ENCODE measurements at regions not wholly inside any gene's neighbourhood (a gene's known extent, or its start where the extent isn't known, plus 50 kb on each side); places are given as distances from the start of the nearest gene placed in this dataset.

- H3K4me3 ChIP-seq (replicated peaks; ENCODE audit: low read depth, low read length): no peak overlapping the region
- TF ChIP-seq CTCF (IDR thresholded peaks at IDR 0.05; ENCODE audit: low read length, missing control alignments): no peak
- DNase-seq (ENCODE audit: low read depth): no peak
Observed at GRCh38 chr3:71893702-71894479, 108.9 kb upstream of the PROK2 start.

GRCh38 chr3:71893122-71893521 is 108.2 kb upstream of the PROK2 start:
- no peak for TF ChIP-seq CTCF (IDR thresholded peaks at IDR 0.05; ENCODE audit: low read length, missing control alignments)
- DNase-seq (ENCODE audit: low read depth): no peak
- H3K4me3 ChIP-seq (replicated peaks; ENCODE audit: low read depth, low read length): no peak overlapping the region

GRCh38 chr3:71891483-71891882 is 106.5 kb upstream of the PROK2 start:
- no peak for DNase-seq (ENCODE audit: low read depth)
- TF ChIP-seq CTCF (IDR thresholded peaks at IDR 0.05; ENCODE audit: low read length, missing control alignments): no peak
- no peak overlapping the region for H3K4me3 ChIP-seq (replicated peaks; ENCODE audit: low read depth, low read length)

- H3K4me3 ChIP-seq (replicated peaks; ENCODE audit: low read depth, low read length): no peak overlapping the region
- DNase-seq (ENCODE audit: low read depth): no peak
- TF ChIP-seq CTCF (IDR thresholded peaks at IDR 0.05; ENCODE audit: low read length, missing control alignments): no peak
Observed at GRCh38 chr3:71890356-71890931, 105.5 kb upstream of the PROK2 start.

GRCh38 chr3:71887256-71887655 is 102.3 kb upstream of the PROK2 start:
- no peak for TF ChIP-seq CTCF (IDR thresholded peaks at IDR 0.05; ENCODE audit: low read length, missing control alignments)
- DNase-seq (ENCODE audit: low read depth): no peak

GRCh38 chr3:71885006-71885405 is 100.1 kb upstream of the PROK2 start:
- TF ChIP-seq CTCF (IDR thresholded peaks at IDR 0.05; ENCODE audit: low read length, missing control alignments): no peak
- H3K4me3 ChIP-seq (replicated peaks; ENCODE audit: low read depth, low read length): no peak overlapping the region
- no peak for DNase-seq (ENCODE audit: low read depth)

More at GRCh38 chr3:71887256-71887655, 102.3 kb upstream of the PROK2 start:
- H3K4me3 ChIP-seq (replicated peaks; ENCODE audit: low read depth, low read length): no peak overlapping the region

GRCh38 chr3:71881732-71882131 is 96.8 kb upstream of the PROK2 start:
- TF ChIP-seq CTCF (IDR thresholded peaks at IDR 0.05; ENCODE audit: low read length, missing control alignments): no peak
- DNase-seq (ENCODE audit: low read depth): no peak
- H3K4me3 ChIP-seq (replicated peaks; ENCODE audit: low read depth, low read length): no peak overlapping the region

All from fibroblast of pulmonary artery (primary cell).